Right atrium auricular region (tissue), 2 donors: ENCODE measurements at regions not wholly inside any gene's neighbourhood (a gene's known extent, or its start where the extent isn't known, plus 50 kb on each side); places are given as distances from the start of the nearest gene placed in this dataset.

Source experiments
- DNase-seq: peaks from one replicate; pipeline ENCODE4 v3.0.0-alpha.2; 2019; ENCODE audit warnings: low spot score
- H3K27ac ChIP-seq, 2 donors: fragments of 200-600 bp; sonication (generic); 1 replicate in 1 of 2; 2 replicates in 1 of 2; pipeline ENCODE4 v1.5.1; 2016 to 2019
- H3K27me3 ChIP-seq, 2 donors: fragments of 200-600 bp; sonication (generic); one replicate each; pipeline versions ENCODE4 v1.5.1 to v1.6.0; 2017 to 2019
- H3K36me3 ChIP-seq: fragments of 200-600 bp; sonication (generic); one replicate; pipeline ENCODE4 v1.5.1; 2016
- H3K4me1 ChIP-seq, 2 donors: fragments of 200-600 bp; sonication (generic); one replicate each; pipeline versions ENCODE4 v1.5.1 to v1.6.0; 2017 to 2019
- H3K4me3 ChIP-seq, 2 donors: fragments of 200-600 bp; sonication (generic); 1 replicate in 1 of 2; 2 replicates in 1 of 2; pipeline ENCODE4 v1.5.1; 2017 to 2019; ENCODE audit warnings: mild to moderate bottlenecking in 1 of 2, moderate library complexity in 1 of 2
- H3K9me3 ChIP-seq, 2 donors: fragments of 200-600 bp; sonication (generic); one replicate each; pipeline ENCODE4 v1.5.1; 2019
- TF ChIP-seq, protein P1 (sequence below), 2 donors: fragments of 200-600 bp; sonication (generic); IDR thresholded peaks; one replicate each; pipeline ENCODE4 v1.5.1; 2019; ENCODE audit warnings: antibody characterized with exemption in 2 of 2

DNA sequence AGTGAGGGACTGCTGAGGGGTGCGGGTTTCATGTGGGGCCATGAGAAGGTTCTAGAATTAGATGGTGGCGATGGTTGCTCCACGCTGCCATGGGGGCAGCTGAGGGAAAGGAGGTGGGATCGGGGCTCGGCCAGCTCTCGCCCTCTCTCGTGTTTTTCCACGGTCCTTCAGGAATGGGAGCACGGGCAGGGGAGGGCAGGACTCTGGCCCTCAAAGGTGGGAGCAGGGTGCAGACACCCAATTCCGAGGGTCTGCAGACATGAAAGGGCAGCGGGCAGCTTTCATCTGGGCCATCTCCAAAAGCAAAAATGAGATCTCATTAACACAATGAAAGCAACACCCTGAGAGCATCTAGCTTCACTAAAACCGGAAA, 53.4 kb upstream of the SALL3 start:
- no peaks in the 10 kb centered on the region for H3K9me3 ChIP-seq
- H3K36me3 ChIP-seq, result no peaks in the 10 kb centered on the region
- no peaks in the 10 kb centered on the region for H3K27me3 ChIP-seq
- H3K4me3 ChIP-seq, result no peak overlapping the region
- no peaks in the 10 kb centered on the region for H3K4me1 ChIP-seq
- no peak overlapping the region for H3K27ac ChIP-seq
- TF ChIP-seq, protein P1, sequence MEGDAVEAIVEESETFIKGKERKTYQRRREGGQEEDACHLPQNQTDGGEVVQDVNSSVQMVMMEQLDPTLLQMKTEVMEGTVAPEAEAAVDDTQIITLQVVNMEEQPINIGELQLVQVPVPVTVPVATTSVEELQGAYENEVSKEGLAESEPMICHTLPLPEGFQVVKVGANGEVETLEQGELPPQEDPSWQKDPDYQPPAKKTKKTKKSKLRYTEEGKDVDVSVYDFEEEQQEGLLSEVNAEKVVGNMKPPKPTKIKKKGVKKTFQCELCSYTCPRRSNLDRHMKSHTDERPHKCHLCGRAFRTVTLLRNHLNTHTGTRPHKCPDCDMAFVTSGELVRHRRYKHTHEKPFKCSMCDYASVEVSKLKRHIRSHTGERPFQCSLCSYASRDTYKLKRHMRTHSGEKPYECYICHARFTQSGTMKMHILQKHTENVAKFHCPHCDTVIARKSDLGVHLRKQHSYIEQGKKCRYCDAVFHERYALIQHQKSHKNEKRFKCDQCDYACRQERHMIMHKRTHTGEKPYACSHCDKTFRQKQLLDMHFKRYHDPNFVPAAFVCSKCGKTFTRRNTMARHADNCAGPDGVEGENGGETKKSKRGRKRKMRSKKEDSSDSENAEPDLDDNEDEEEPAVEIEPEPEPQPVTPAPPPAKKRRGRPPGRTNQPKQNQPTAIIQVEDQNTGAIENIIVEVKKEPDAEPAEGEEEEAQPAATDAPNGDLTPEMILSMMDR (IDR thresholded peaks at IDR 0.05), result no peak
- no peak for DNase-seq

- no peak for DNase-seq
These were observed 52.5 kb upstream of the SALL3 start for GRCh38 chr18:78927156-78927555.

GRCh38 chr18:78927616-78928015, 52.0 kb upstream of the SALL3 start:
- Histone ChIP-seq H3K4me1 (no peaks in the 10 kb centered on the region), H3K27ac (no peak overlapping the region), H3K4me3 (no peak overlapping the region), H3K27me3 (no peaks in the 10 kb centered on the region), H3K36me3 (no peaks in the 10 kb centered on the region), H3K9me3 (no peaks in the 10 kb centered on the region)
- TF ChIP-seq, protein P1 (IDR thresholded peaks at IDR 0.05), result no peak
- no peak for DNase-seq

More at GRCh38 chr18:78927156-78927555, 52.5 kb upstream of the SALL3 start:
- H3K36me3 ChIP-seq, result no peaks in the 10 kb centered on the region
- H3K4me1 ChIP-seq, result no peaks in the 10 kb centered on the region
- H3K27me3 ChIP-seq, result no peaks in the 10 kb centered on the region
- H3K27ac ChIP-seq, result no peak overlapping the region
- no peak overlapping the region for H3K4me3 ChIP-seq
- H3K9me3 ChIP-seq, result no peaks in the 10 kb centered on the region
- TF ChIP-seq, protein P1 (IDR thresholded peaks at IDR 0.05), result no peak

GRCh38 chr18:78928076-78928475, 51.5 kb upstream of the SALL3 start:
- DNase-seq, result no peak
- Histone ChIP-seq H3K9me3 (no peaks in the 10 kb centered on the region), H3K4me1 (no peaks in the 10 kb centered on the region), H3K4me3 (no peak overlapping the region), H3K27ac (no peak overlapping the region), H3K36me3 (no peaks in the 10 kb centered on the region), H3K27me3 (no peaks in the 10 kb centered on the region)
- TF ChIP-seq, protein P1 (IDR thresholded peaks at IDR 0.05), result no peak

DNA sequence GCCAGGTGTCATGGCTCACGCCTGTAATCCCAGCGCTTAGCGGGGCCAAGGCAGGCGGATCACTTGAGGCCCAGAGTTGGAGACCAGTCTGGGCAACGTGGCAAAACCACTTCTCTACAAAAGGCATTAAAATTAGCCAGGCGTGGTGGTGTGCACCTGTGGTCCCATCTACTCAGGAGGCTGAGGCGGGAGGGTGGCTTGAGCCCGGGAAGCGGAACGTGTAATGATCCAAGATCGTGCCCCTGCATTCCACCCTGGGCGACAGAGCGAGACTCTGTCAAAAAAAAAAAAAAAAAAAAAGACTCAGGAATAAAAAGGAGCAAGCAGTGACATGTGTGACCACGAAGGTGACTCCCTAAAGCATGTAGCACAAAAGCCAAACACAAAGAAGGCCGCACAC, 50.1 kb upstream of the SALL3 start:
- no peaks in the 10 kb centered on the region for H3K27me3 ChIP-seq
- H3K36me3 ChIP-seq, result no peaks in the 10 kb centered on the region
- no peak for DNase-seq
- no peak overlapping the region for H3K27ac ChIP-seq
- no peak overlapping the region for H3K4me3 ChIP-seq
- H3K9me3 ChIP-seq, result no peaks in the 10 kb centered on the region
- no peaks in the 10 kb centered on the region for H3K4me1 ChIP-seq
- TF ChIP-seq, protein P1 (IDR thresholded peaks at IDR 0.05), result no peak
